MM.1S (cell line): ENCODE measurements at regions not wholly inside any gene's neighbourhood (a gene's known extent, or its start where the extent isn't known, plus 50 kb on each side); places are given as distances from the start of the nearest gene placed in this dataset.

Experiments used
- EZH2 ChIP-seq: fragments of 300-600 bp; sonication (generic); optimal IDR thresholded peaks from 2 replicates; pipeline ENCODE3; 2017; ENCODE audit warnings: low read depth, mild to moderate bottlenecking, antibody characterized with exemption, low read length, mixed read lengths
- EZH2phosphoT487 ChIP-seq: fragments of 300-600 bp; sonication (generic); IDR thresholded peaks from 2 replicates; pipeline ENCODE4 v1.6.1; 2018; ENCODE audit warnings: antibody characterized with exemption, low read length
- TF ChIP-seq, protein P1 (sequence below): fragments of 300-600 bp; sonication (generic); IDR thresholded peaks from 2 replicates; pipeline ENCODE4 v1.5.1; 2016; ENCODE audit warnings: antibody characterized with exemption, low read length, mixed read lengths

GRCh38 chr11:26264266-26264665, 67.7 kb upstream of the ANO3 start:
- TF ChIP-seq, protein P1, sequence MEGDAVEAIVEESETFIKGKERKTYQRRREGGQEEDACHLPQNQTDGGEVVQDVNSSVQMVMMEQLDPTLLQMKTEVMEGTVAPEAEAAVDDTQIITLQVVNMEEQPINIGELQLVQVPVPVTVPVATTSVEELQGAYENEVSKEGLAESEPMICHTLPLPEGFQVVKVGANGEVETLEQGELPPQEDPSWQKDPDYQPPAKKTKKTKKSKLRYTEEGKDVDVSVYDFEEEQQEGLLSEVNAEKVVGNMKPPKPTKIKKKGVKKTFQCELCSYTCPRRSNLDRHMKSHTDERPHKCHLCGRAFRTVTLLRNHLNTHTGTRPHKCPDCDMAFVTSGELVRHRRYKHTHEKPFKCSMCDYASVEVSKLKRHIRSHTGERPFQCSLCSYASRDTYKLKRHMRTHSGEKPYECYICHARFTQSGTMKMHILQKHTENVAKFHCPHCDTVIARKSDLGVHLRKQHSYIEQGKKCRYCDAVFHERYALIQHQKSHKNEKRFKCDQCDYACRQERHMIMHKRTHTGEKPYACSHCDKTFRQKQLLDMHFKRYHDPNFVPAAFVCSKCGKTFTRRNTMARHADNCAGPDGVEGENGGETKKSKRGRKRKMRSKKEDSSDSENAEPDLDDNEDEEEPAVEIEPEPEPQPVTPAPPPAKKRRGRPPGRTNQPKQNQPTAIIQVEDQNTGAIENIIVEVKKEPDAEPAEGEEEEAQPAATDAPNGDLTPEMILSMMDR = no peak
- TF ChIP-seq EZH2 (no peak), EZH2phosphoT487 (no peak)
